Parathyroid adenoma (tissue), 2 donors: ENCODE measurements at regions not wholly inside any gene's neighbourhood (a gene's known extent, or its start where the extent isn't known, plus 50 kb on each side); places are given as distances from the start of the nearest gene placed in this dataset.

Source experiments
- H2AFZ ChIP-seq: fragments of 300-600 bp; sonication (generic); one replicate; pipeline ENCODE4 v1.7.0; 2017; ENCODE audit warnings: antibody characterized with exemption, mild to moderate bottlenecking
- H3K27ac ChIP-seq: fragments of 300-600 bp; sonication (generic); one replicate; pipeline ENCODE4 v1.7.0; 2017
- H3K27me3 ChIP-seq: fragments of 300-600 bp; sonication (generic); one replicate; pipeline ENCODE4 v1.7.0; 2017; ENCODE audit warnings: low read length; ENCODE audit not compliant: control insufficient read depth, insufficient read depth
- H3K36me3 ChIP-seq: fragments of 300-600 bp; sonication (generic); one replicate; pipeline ENCODE4 v1.7.0; 2017; ENCODE audit warnings: low read length; ENCODE audit not compliant: control insufficient read depth, insufficient read depth
- H3K4me1 ChIP-seq: fragments of 300-600 bp; sonication (generic); one replicate; pipeline ENCODE4 v1.7.0; 2017; ENCODE audit warnings: control low read depth
- H3K4me2 ChIP-seq: fragments of 300-600 bp; sonication (generic); one replicate; pipeline ENCODE4 v1.7.0; 2017; ENCODE audit warnings: low read length
- H3K4me3 ChIP-seq: fragments of 300-600 bp; sonication (generic); one replicate; pipeline ENCODE4 v1.7.0; 2017; ENCODE audit warnings: low read depth, low read length
- H3K79me2 ChIP-seq: fragments of 300-600 bp; sonication (generic); one replicate; pipeline ENCODE4 v1.7.0; 2017; ENCODE audit warnings: control low read depth
- H3K9ac ChIP-seq: fragments of 300-600 bp; sonication (generic); one replicate; pipeline ENCODE4 v1.7.0; 2017; ENCODE audit warnings: mild to moderate bottlenecking
- H3K9me3 ChIP-seq: fragments of 300-600 bp; sonication (generic); one replicate; pipeline ENCODE4 v1.7.0; 2017; ENCODE audit warnings: low read length; ENCODE audit not compliant: control insufficient read depth
- CTCF ChIP-seq: fragments of 300-600 bp; sonication (generic); IDR thresholded peaks from one replicate; pipeline ENCODE4 v1.7.0; 2017; ENCODE audit warnings: antibody characterized with exemption, mild to moderate bottlenecking
- donor health status: primary hyperparathyroidism.

- no peak overlapping the region for H3K9ac ChIP-seq
- H3K4me2 ChIP-seq, result peak overlapping the region; percentile 56
- no peaks in the 10 kb centered on the region for H3K36me3 ChIP-seq
- peak overlapping the region; percentile 70 for H3K27ac ChIP-seq
- H2AFZ ChIP-seq, result no peak overlapping the region
- H3K27me3 ChIP-seq, result no peaks in the 10 kb centered on the region
- H3K4me1 ChIP-seq, result peaks cover 23% of the 10 kb centered on the region
- no peaks in the 10 kb centered on the region for H3K9me3 ChIP-seq
- no peaks in the 10 kb centered on the region for H3K79me2 ChIP-seq
- H3K4me3 ChIP-seq, result peak overlapping the region; percentile 23
- TF ChIP-seq CTCF, result no peak
These were observed 71.2 kb downstream of the TNFAIP2 start for GRCh38 chr14:103194256-103195045.

- Histone ChIP-seq H3K9ac (no peak overlapping the region), H2AFZ (no peak overlapping the region), H3K4me2 (no peak overlapping the region), H3K27me3 (no peaks in the 10 kb centered on the region), H3K4me3 (no peak overlapping the region), H3K4me1 (peaks cover 24% of the 10 kb centered on the region), H3K36me3 (no peaks in the 10 kb centered on the region), H3K79me2 (no peaks in the 10 kb centered on the region), H3K9me3 (no peaks in the 10 kb centered on the region), H3K27ac (no peak overlapping the region)
- TF ChIP-seq CTCF, result no peak
These were observed 72.8 kb downstream of the TNFAIP2 start for GRCh38 chr14:103195828-103196615.

GRCh38 chr14:103196716-103197115 is 73.5 kb downstream of the TNFAIP2 start:
- no peaks in the 10 kb centered on the region for H3K36me3 ChIP-seq
- no peak overlapping the region for H2AFZ ChIP-seq
- H3K27me3 ChIP-seq, result no peaks in the 10 kb centered on the region
- peaks cover 24% of the 10 kb centered on the region for H3K4me1 ChIP-seq
- H3K9ac ChIP-seq, result no peak overlapping the region
- no peak overlapping the region for H3K27ac ChIP-seq
- TF ChIP-seq CTCF, result no peak
- no peak overlapping the region for H3K4me2 ChIP-seq
- no peak overlapping the region for H3K4me3 ChIP-seq
- H3K9me3 ChIP-seq, result no peaks in the 10 kb centered on the region
- H3K79me2 ChIP-seq, result no peaks in the 10 kb centered on the region

- no peak overlapping the region for H3K9ac ChIP-seq
- no peaks in the 10 kb centered on the region for H3K27me3 ChIP-seq
- peak overlapping the region; percentile 59 for H3K4me2 ChIP-seq
- no peaks in the 10 kb centered on the region for H3K9me3 ChIP-seq
- no peaks in the 10 kb centered on the region for H3K36me3 ChIP-seq
- H2AFZ ChIP-seq, result peak overlapping the region; percentile 61
- peaks cover 24% of the 10 kb centered on the region for H3K4me1 ChIP-seq
- no peaks in the 10 kb centered on the region for H3K79me2 ChIP-seq
- TF ChIP-seq CTCF, result no peak
- peak overlapping the region; percentile 32 for H3K4me3 ChIP-seq
- H3K27ac ChIP-seq, result peak overlapping the region; percentile 89
These were observed 75.2 kb downstream of the TNFAIP2 start for GRCh38 chr14:103198131-103199105.
